Left ventricle myocardium inferior (tissue), 1 donor: ENCODE measurements at regions not wholly inside any gene's neighbourhood (a gene's known extent, or its start where the extent isn't known, plus 50 kb on each side); places are given as distances from the start of the nearest gene placed in this dataset.

Source experiments
- DNase-seq: peaks from one replicate; pipeline ENCODE4 v3.0.0-alpha.2; 2020
- H3K27ac ChIP-seq: fragments of 200-600 bp; replicated peaks from 2 replicates; pipeline ENCODE4 v1.8.0; 2021
- H3K27me3 ChIP-seq: fragments of 200-600 bp; 2 replicates; pipeline ENCODE4 v1.8.0; 2021; ENCODE audit warnings: low read depth
- H3K36me3 ChIP-seq: fragments of 200-600 bp; 2 replicates; pipeline ENCODE4 v1.8.0; 2021
- H3K4me1 ChIP-seq: fragments of 200-600 bp; 2 replicates; pipeline ENCODE4 v1.8.0; 2021
- H3K4me3 ChIP-seq: fragments of 200-600 bp; 2 replicates; pipeline ENCODE4 v1.8.0; 2021; ENCODE audit warnings: mild to moderate bottlenecking, moderate library complexity
- H3K9me3 ChIP-seq: fragments of 200-600 bp; replicated peaks from 2 replicates; pipeline ENCODE4 v1.8.0; 2021
- CTCF ChIP-seq: fragments of 200-600 bp; IDR thresholded peaks from 2 replicates; pipeline ENCODE4 v1.8.0; 2021; ENCODE audit warnings: antibody characterized with exemption, mild to moderate bottlenecking, borderline replicate concordance
- intact Hi-C: fragments of 100-400 bp; cut with micrococcal nuclease; formaldehyde crosslinking; loops from one replicate; pipeline ENCODE4 v1.11.0; 2022
- donor health status: DM: no; HTN: yes; CAD: no; lungs with severe emphysema.

GRCh38 chr17:53655591-53655990 lies 167.1 kb upstream of the KIF2B start:
- H3K9me3 ChIP-seq: no peaks in the 10 kb centered on the region
- H3K4me1 ChIP-seq: no peaks in the 10 kb centered on the region
- H3K27me3 ChIP-seq: no peaks in the 10 kb centered on the region
- H3K36me3 ChIP-seq: no peaks in the 10 kb centered on the region
- intact Hi-C loops: no loop called here
- H3K4me3 ChIP-seq: no peak overlapping the region
- no peak for DNase-seq
- no peak overlapping the region for H3K27ac ChIP-seq
- TF ChIP-seq CTCF: no peak

- TF ChIP-seq CTCF: no peak
- Histone ChIP-seq H3K36me3 (no peaks in the 10 kb centered on the region), H3K4me1 (no peaks in the 10 kb centered on the region), H3K27me3 (no peaks in the 10 kb centered on the region), H3K27ac (no peak overlapping the region), H3K9me3 (peaks cover 25% of the 10 kb centered on the region), H3K4me3 (no peak overlapping the region)
- intact Hi-C loops: no loop called here
- DNase-seq: no peak
Observed at GRCh38 chr17:53649201-53649600, 173.5 kb upstream of the KIF2B start.

GRCh38 chr17:53646835-53647234 lies 175.9 kb upstream of the KIF2B start:
- Histone ChIP-seq H3K4me1 (no peaks in the 10 kb centered on the region), H3K27ac (no peak overlapping the region), H3K4me3 (no peak overlapping the region), H3K27me3 (no peaks in the 10 kb centered on the region), H3K36me3 (no peaks in the 10 kb centered on the region), H3K9me3 (peaks cover 25% of the 10 kb centered on the region)
- no peak for TF ChIP-seq CTCF
- no peak for DNase-seq
- intact Hi-C loops: no loop called here

GRCh38 chr17:53640808-53641207 lies 181.9 kb upstream of the KIF2B start:
- intact Hi-C loops: no loop called here
- H3K36me3 ChIP-seq: no peaks in the 10 kb centered on the region
- no peak for TF ChIP-seq CTCF
- H3K4me3 ChIP-seq: no peak overlapping the region
- no peak overlapping the region for H3K27ac ChIP-seq
- H3K9me3 ChIP-seq: peaks cover 13% of the 10 kb centered on the region
- H3K27me3 ChIP-seq: no peaks in the 10 kb centered on the region
- DNase-seq: no peak
- no peaks in the 10 kb centered on the region for H3K4me1 ChIP-seq

GRCh38 chr17:53635444-53635843 lies 187.3 kb upstream of the KIF2B start:
- intact Hi-C loops: no loop called here
- no peaks in the 10 kb centered on the region for H3K4me1 ChIP-seq
- H3K36me3 ChIP-seq: no peaks in the 10 kb centered on the region
- no peak overlapping the region for H3K4me3 ChIP-seq
- no peak for TF ChIP-seq CTCF
- H3K27me3 ChIP-seq: no peaks in the 10 kb centered on the region
- no peak for DNase-seq
- H3K9me3 ChIP-seq: no peaks in the 10 kb centered on the region
- H3K27ac ChIP-seq: no peak overlapping the region

- intact Hi-C loops: no loop called here
- Histone ChIP-seq H3K27ac (no peak overlapping the region), H3K4me1 (no peaks in the 10 kb centered on the region), H3K27me3 (no peaks in the 10 kb centered on the region), H3K9me3 (no peaks in the 10 kb centered on the region), H3K4me3 (no peak overlapping the region), H3K36me3 (no peaks in the 10 kb centered on the region)
- no peak for TF ChIP-seq CTCF
- no peak for DNase-seq
Observed at GRCh38 chr17:53633856-53634255, 188.9 kb upstream of the KIF2B start.
